ENCODE measurements at regions not wholly inside any gene's neighbourhood (a gene's known extent, or its start where the extent isn't known, plus 50 kb on each side); places are given as distances from the start of the nearest gene placed in this dataset.

GRCh38 chr20:50320005-50320900 is 129.6 kb downstream of the CEBPB start:
- TF ChIP-seq POLR2A (IDR thresholded peaks at IDR 0.05) (no peak), CTCF (IDR thresholded peaks at IDR 0.05) (no peak)
